SIG-M5 treated with dmso at 0.1 percent for 504 hours (cell line): ENCODE measurements at regions not wholly inside any gene's neighbourhood (a gene's known extent, or its start where the extent isn't known, plus 50 kb on each side); places are given as distances from the start of the nearest gene placed in this dataset.

ENCODE experiments used
- DNase-seq: peaks from one replicate; lab custom pipeline; 2025; ENCODE audit not compliant: unreplicated experiment; lab: John Stamatoyannopoulos, UW

GRCh38 chr13:111893607-111894443 is 173.1 kb upstream of the SOX1 start:
- DNase-seq: no peak

GRCh38 chr13:111895896-111896821 is 170.8 kb upstream of the SOX1 start:
- DNase-seq: no peak

- DNase-seq: no peak
Observed at GRCh38 chr13:111897178-111897845, 169.6 kb upstream of the SOX1 start.

GRCh38 chr13:111897846-111898215 is 169.1 kb upstream of the SOX1 start:
- DNase-seq: no peak

GRCh38 chr13:111898956-111899713 is 167.8 kb upstream of the SOX1 start:
- DNase-seq: no peak

GRCh38 chr13:111899714-111900389 is 167.1 kb upstream of the SOX1 start:
- DNase-seq: no peak

GRCh38 chr13:111900390-111901131 is 166.4 kb upstream of the SOX1 start:
- DNase-seq: no peak

GRCh38 chr13:111901267-111901915 is 165.6 kb upstream of the SOX1 start:
- no peak for DNase-seq

GRCh38 chr13:111902726-111903125 is 164.2 kb upstream of the SOX1 start:
- no peak for DNase-seq

GRCh38 chr13:111903143-111903542 is 163.8 kb upstream of the SOX1 start:
- no peak for DNase-seq

GRCh38 chr13:111904166-111904565 is 162.8 kb upstream of the SOX1 start:
- DNase-seq: no peak

GRCh38 chr13:111904701-111905608 is 162.0 kb upstream of the SOX1 start:
- DNase-seq: no peak

GRCh38 chr13:111905609-111905945 is 161.4 kb upstream of the SOX1 start:
- no peak for DNase-seq

GRCh38 chr13:111906306-111906705 is 160.6 kb upstream of the SOX1 start:
- no peak for DNase-seq

- DNase-seq: no peak
Observed at GRCh38 chr13:111906816-111907215, 160.1 kb upstream of the SOX1 start.

GRCh38 chr13:111907341-111907880 is 159.5 kb upstream of the SOX1 start:
- no peak for DNase-seq

GRCh38 chr13:111908361-111908760 is 158.6 kb upstream of the SOX1 start:
- DNase-seq: no peak

- no peak for DNase-seq
Observed at GRCh38 chr13:111908981-111909380, 158.0 kb upstream of the SOX1 start.
